Left lung (tissue), 4 donors: ENCODE measurements at regions not wholly inside any gene's neighbourhood (a gene's known extent, or its start where the extent isn't known, plus 50 kb on each side); places are given as distances from the start of the nearest gene placed in this dataset.
A peak's percentile ranks its signal among the peaks of the same experiment; 100 is the strongest.

Experiments used
- ATAC-seq: fragments of 200-7000 bp; cut with Tn5 transposase; one replicate; pipeline ENCODE4 v1.9.1; 2020; ENCODE audit warnings: moderate library complexity
- DNase-seq, 4 donors: peaks; one replicate each; pipeline ENCODE4 v3.0.0-alpha.2; 2013 to 2020
- H3K27ac ChIP-seq, 2 donors: fragments of 200-600 bp; sonication (generic) in 1 of 2; one replicate each; pipeline versions ENCODE4 v1.5.0 to v1.8.0; 2020 to 2021
- H3K27me3 ChIP-seq, 2 donors: fragments of 200-600 bp; sonication (generic) in 1 of 2; one replicate each; pipeline versions ENCODE4 v1.5.0 to v1.8.0; 2020 to 2021
- H3K36me3 ChIP-seq, 2 donors: fragments of 200-600 bp; sonication (generic) in 1 of 2; one replicate each; pipeline versions ENCODE4 v1.5.0 to v1.8.0; 2020 to 2021
- H3K4me1 ChIP-seq, 2 donors: fragments of 200-600 bp; one replicate each; pipeline ENCODE4 v1.8.0; 2021
- H3K4me3 ChIP-seq, 2 donors: fragments of 200-600 bp; sonication (generic) in 1 of 2; one replicate each; pipeline versions ENCODE4 v1.5.0 to v1.8.0; 2020 to 2021; ENCODE audit warnings: mild to moderate bottlenecking in 1 of 2
- H3K9me3 ChIP-seq, 2 donors: fragments of 200-600 bp; sonication (generic) in 1 of 2; one replicate each; pipeline versions ENCODE4 v1.5.0 to v1.8.0; 2020 to 2021
- intact Hi-C, 2 donors: fragments of 100-400 bp; cut with DNase I; formaldehyde crosslinking; loops; one replicate each; pipeline versions ENCODE4 v1.11.2 to v1.14.2; 2022
- TF ChIP-seq, protein P1 (sequence below), 2 donors: fragments of 200-600 bp; sonication (generic) in 1 of 2; IDR thresholded peaks; one replicate each; pipeline versions ENCODE4 v1.5.0 to v1.8.0; 2021; ENCODE audit warnings: antibody characterized with exemption in 2 of 2
- donor health status: DM: no; HTN: yes; CAD: no.
- donor health status: DM: no; HTN: no; CAD: no.

DNA sequence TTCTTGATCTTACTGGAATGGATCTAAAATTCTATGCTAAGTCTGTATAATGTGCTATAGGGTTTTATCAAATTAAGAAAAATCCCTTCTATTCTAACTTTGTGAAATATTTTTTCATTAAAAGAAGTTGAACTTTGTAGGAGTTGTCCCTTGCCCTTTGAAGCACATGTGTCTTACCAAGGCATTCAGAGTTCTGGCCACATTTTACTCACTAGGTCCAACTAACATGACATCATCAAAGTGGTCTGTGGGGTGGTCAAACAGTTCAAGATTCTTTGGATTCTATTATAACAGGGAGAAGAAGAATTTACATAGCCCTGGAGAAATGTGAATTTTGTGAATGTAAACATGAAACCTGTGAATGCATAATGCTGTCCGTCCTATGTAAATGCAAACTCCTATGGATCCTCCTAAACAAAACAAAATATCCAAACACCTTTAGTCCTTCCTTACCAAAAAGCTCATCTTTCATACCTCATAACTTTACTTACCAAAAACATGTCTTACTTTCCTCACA is 88.7 kb downstream of the EBNA1BP2 start:
- Histone ChIP-seq H3K27ac (no peak overlapping the region), H3K4me1 (no peaks in the 10 kb centered on the region), H3K36me3 (no peaks in the 10 kb centered on the region), H3K9me3 (no peaks in the 10 kb centered on the region), H3K4me3 (no peak overlapping the region), H3K27me3 (no peaks in the 10 kb centered on the region)
- TF ChIP-seq, protein P1, sequence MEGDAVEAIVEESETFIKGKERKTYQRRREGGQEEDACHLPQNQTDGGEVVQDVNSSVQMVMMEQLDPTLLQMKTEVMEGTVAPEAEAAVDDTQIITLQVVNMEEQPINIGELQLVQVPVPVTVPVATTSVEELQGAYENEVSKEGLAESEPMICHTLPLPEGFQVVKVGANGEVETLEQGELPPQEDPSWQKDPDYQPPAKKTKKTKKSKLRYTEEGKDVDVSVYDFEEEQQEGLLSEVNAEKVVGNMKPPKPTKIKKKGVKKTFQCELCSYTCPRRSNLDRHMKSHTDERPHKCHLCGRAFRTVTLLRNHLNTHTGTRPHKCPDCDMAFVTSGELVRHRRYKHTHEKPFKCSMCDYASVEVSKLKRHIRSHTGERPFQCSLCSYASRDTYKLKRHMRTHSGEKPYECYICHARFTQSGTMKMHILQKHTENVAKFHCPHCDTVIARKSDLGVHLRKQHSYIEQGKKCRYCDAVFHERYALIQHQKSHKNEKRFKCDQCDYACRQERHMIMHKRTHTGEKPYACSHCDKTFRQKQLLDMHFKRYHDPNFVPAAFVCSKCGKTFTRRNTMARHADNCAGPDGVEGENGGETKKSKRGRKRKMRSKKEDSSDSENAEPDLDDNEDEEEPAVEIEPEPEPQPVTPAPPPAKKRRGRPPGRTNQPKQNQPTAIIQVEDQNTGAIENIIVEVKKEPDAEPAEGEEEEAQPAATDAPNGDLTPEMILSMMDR (IDR thresholded peaks at IDR 0.05): no peak
- intact Hi-C loops: no loop called here
- no peak for DNase-seq
- no peak for ATAC-seq

DNA sequence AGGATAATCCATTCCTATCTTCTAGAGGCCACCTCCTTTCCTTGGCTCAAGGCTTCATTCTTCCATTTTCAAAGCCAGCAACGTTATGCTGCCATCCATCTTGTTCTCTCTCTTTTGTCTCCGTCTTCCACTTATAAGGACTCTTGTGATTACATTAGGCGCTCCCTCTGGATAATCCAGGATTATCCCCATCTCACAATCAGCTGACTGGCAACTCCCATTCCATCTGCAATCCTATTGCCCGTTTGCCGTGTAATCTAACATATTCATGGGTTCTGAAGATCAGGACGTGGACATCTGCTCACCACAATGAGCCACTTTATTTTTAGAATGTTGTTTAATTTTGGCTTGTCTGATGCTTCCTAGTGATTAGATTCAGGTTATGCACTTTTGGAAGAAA is 89.3 kb downstream of the EBNA1BP2 start:
- H3K27ac ChIP-seq: no peak overlapping the region
- intact Hi-C loops: no loop called here
- ATAC-seq (no peak), DNase-seq (no peak)
- H3K4me1 ChIP-seq: no peaks in the 10 kb centered on the region
- no peaks in the 10 kb centered on the region for H3K27me3 ChIP-seq
- TF ChIP-seq, protein P1 (IDR thresholded peaks at IDR 0.05): no peak
- H3K4me3 ChIP-seq: no peak overlapping the region
- no peaks in the 10 kb centered on the region for H3K36me3 ChIP-seq
- H3K9me3 ChIP-seq: no peaks in the 10 kb centered on the region

DNA sequence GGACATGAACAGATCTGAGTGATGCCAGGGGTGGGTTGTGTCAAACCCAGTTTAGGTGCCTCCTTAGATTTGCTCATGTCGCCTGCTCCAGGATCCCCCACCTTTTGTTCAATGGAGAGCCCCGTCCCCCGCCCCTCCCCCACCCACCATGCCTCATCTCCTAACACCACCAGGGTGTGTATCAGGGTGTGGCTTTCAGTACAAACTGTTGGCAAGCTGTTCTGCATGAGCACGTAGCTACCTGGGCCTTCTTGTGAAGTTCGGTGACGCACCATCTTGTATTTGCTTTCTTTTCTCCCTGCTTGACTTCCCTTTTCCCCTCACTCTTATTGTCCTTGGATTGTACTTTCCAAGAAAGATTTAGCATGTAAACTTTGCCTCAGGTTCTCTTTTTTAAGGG is 94.8 kb downstream of the EBNA1BP2 start:
- H3K4me3 ChIP-seq: no peak overlapping the region
- intact Hi-C loops: loop anchor here (10.0 kb wide), 2 partner anchors 162 to 292 kb away; partner anchors contain the start of gene TMEM269 (in 1 of the 2)
- TF ChIP-seq, protein P1 (IDR thresholded peaks at IDR 0.05): no peak
- no peaks in the 10 kb centered on the region for H3K36me3 ChIP-seq
- DNase-seq: no peak
- no peak overlapping the region for H3K27ac ChIP-seq
- no peak for ATAC-seq
- no peaks in the 10 kb centered on the region for H3K27me3 ChIP-seq
- no peaks in the 10 kb centered on the region for H3K4me1 ChIP-seq
- no peaks in the 10 kb centered on the region for H3K9me3 ChIP-seq

DNA sequence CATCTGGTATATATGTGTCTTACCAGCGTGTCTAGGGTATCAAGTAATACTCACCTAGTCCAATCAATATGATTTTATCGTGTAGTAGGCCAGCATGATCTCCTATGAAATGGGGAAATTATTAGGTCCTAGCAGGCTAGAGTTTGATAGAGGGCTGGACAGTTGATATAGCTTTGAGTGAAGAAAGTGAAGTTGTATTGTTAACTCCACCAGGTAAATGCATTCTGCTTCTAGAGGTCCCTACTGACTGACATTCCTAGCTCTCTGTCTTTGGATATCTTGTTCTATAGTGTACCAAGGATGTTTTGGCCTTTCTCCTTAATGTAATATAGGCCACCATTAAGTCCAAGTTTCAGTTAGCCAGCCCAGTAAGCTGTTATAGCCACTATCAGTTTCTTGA is 97.4 kb downstream of the EBNA1BP2 start:
- no peak for ATAC-seq
- H3K27me3 ChIP-seq: no peaks in the 10 kb centered on the region
- H3K4me3 ChIP-seq: no peak overlapping the region
- no peaks in the 10 kb centered on the region for H3K9me3 ChIP-seq
- no peak overlapping the region for H3K27ac ChIP-seq
- no peaks in the 10 kb centered on the region for H3K4me1 ChIP-seq
- no peak for DNase-seq
- TF ChIP-seq, protein P1 (IDR thresholded peaks at IDR 0.05): no peak
- no peaks in the 10 kb centered on the region for H3K36me3 ChIP-seq
- intact Hi-C loops: loop anchor here (10.0 kb wide), 2 partner anchors 160 to 290 kb away; partner anchors contain the start of gene TMEM269 (in 1 of the 2)

DNA sequence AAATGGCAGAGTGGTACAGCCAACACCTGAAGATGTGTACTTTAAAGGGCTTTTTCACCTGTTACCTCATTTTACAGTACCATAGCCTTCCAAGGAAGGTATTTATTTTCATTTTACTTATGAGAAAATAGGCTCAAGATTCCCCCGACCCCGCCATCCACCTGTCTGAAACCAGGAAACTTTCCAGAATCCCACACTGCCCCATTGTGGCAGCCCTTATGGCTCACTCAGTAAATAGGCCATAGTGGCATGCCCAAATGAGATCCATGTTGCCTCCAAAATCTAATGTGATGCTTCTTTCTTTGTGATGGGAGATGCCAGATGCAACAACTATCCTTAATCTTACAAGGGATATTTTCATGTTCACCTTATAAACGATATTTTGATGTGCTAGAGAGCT is 97.8 kb downstream of the EBNA1BP2 start:
- intact Hi-C loops: loop anchor here (10.0 kb wide), 2 partner anchors 159 to 289 kb away; partner anchors contain the start of gene TMEM269 (in 1 of the 2)
- H3K9me3 ChIP-seq: no peaks in the 10 kb centered on the region
- H3K27me3 ChIP-seq: no peaks in the 10 kb centered on the region
- TF ChIP-seq, protein P1 (IDR thresholded peaks at IDR 0.05): no peak
- no peak overlapping the region for H3K27ac ChIP-seq
- DNase-seq (no peak), ATAC-seq (peak; percentile 41)
- H3K4me1 ChIP-seq: no peaks in the 10 kb centered on the region
- no peaks in the 10 kb centered on the region for H3K36me3 ChIP-seq
- no peak overlapping the region for H3K4me3 ChIP-seq
